ENCODE measurements at regions not wholly inside any gene's neighbourhood (a gene's known extent, or its start where the extent isn't known, plus 50 kb on each side); places are given as distances from the start of the nearest gene placed in this dataset.

GRCh38 chr4:142983589-142983988, 137.5 kb upstream of the INPP4B start:
- TF ChIP-seq, protein P1, sequence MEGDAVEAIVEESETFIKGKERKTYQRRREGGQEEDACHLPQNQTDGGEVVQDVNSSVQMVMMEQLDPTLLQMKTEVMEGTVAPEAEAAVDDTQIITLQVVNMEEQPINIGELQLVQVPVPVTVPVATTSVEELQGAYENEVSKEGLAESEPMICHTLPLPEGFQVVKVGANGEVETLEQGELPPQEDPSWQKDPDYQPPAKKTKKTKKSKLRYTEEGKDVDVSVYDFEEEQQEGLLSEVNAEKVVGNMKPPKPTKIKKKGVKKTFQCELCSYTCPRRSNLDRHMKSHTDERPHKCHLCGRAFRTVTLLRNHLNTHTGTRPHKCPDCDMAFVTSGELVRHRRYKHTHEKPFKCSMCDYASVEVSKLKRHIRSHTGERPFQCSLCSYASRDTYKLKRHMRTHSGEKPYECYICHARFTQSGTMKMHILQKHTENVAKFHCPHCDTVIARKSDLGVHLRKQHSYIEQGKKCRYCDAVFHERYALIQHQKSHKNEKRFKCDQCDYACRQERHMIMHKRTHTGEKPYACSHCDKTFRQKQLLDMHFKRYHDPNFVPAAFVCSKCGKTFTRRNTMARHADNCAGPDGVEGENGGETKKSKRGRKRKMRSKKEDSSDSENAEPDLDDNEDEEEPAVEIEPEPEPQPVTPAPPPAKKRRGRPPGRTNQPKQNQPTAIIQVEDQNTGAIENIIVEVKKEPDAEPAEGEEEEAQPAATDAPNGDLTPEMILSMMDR (conservative IDR thresholded peaks at IDR 0.05), result no peak
- DNase-seq (ENCODE audit: low read depth, low spot score), result no peak
- Mint-ChIP-seq H3K4me3 (no peak overlapping the region), H3K27me3 (ENCODE audit: low read depth) (no peaks in the 10 kb centered on the region), H3K36me3 (ENCODE audit: low read depth) (no peaks in the 10 kb centered on the region), H3K9me3 (no peaks in the 10 kb centered on the region), H3K27ac (ENCODE audit: unreplicated experiment) (no peak overlapping the region), H3K4me1 (peaks cover 12% of the 10 kb centered on the region)

GRCh38 chr4:142984871-142985585, 138.9 kb upstream of the INPP4B start:
- H3K4me1 Mint-ChIP-seq, result peaks cover 12% of the 10 kb centered on the region
- no peaks in the 10 kb centered on the region for H3K36me3 Mint-ChIP-seq (ENCODE audit: low read depth)
- no peak for DNase-seq (ENCODE audit: low read depth, low spot score)
- no peaks in the 10 kb centered on the region for H3K9me3 Mint-ChIP-seq
- H3K4me3 Mint-ChIP-seq, result no peak overlapping the region
- H3K27me3 Mint-ChIP-seq (ENCODE audit: low read depth), result no peaks in the 10 kb centered on the region
- TF ChIP-seq, protein P1 (conservative IDR thresholded peaks at IDR 0.05), result peak; percentile 55
- no peak overlapping the region for H3K27ac Mint-ChIP-seq (ENCODE audit: unreplicated experiment)

GRCh38 chr4:143016171-143016570, 168.5 kb upstream of the USP38 start:
- peaks cover 3% of the 10 kb centered on the region for H3K36me3 Mint-ChIP-seq (ENCODE audit: low read depth)

DNA sequence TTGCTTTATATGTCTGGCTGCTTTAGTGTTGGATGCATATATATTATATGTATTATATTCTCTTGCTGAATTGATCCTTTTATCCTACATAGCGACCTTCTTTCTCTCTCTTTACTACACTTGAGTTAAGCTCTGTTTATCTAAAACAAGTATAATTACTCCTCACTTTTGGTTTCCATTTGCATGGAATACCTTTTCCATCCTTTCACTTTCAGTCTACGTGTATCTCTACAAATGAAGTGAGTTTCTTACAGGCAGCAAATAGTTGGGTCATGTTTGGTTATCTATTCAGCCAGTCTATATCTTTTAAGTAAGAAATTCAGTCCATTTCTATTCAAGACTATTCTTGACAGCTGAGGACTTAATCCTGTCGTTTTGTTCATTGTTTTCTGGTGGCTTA, 167.5 kb upstream of the USP38 start:
- H3K36me3 Mint-ChIP-seq (ENCODE audit: low read depth), result peaks cover 3% of the 10 kb centered on the region
- TF ChIP-seq, protein P1 (conservative IDR thresholded peaks at IDR 0.05), result no peak
- no peak overlapping the region for H3K4me3 Mint-ChIP-seq
- H3K27ac Mint-ChIP-seq (ENCODE audit: unreplicated experiment), result no peak overlapping the region
- DNase-seq (ENCODE audit: low read depth, low spot score), result no peak
- H3K4me1 Mint-ChIP-seq, result peaks cover 9% of the 10 kb centered on the region
- peaks cover 10% of the 10 kb centered on the region for H3K9me3 Mint-ChIP-seq
- no peaks in the 10 kb centered on the region for H3K27me3 Mint-ChIP-seq (ENCODE audit: low read depth)

More at GRCh38 chr4:143016171-143016570, 168.5 kb upstream of the USP38 start:
- Mint-ChIP-seq H3K4me3 (no peak overlapping the region), H3K27ac (ENCODE audit: unreplicated experiment) (no peak overlapping the region), H3K9me3 (peaks cover 10% of the 10 kb centered on the region), H3K4me1 (peaks cover 9% of the 10 kb centered on the region), H3K27me3 (ENCODE audit: low read depth) (no peaks in the 10 kb centered on the region)
- DNase-seq (ENCODE audit: low read depth, low spot score), result no peak
- TF ChIP-seq, protein P1 (conservative IDR thresholded peaks at IDR 0.05), result no peak

GRCh38 chr4:143019351-143019750, 165.4 kb upstream of the USP38 start:
- H3K4me3 Mint-ChIP-seq, result no peak overlapping the region
- peaks cover 7% of the 10 kb centered on the region for H3K9me3 Mint-ChIP-seq
- TF ChIP-seq, protein P1 (conservative IDR thresholded peaks at IDR 0.05), result no peak
- no peaks in the 10 kb centered on the region for H3K36me3 Mint-ChIP-seq (ENCODE audit: low read depth)
- DNase-seq (ENCODE audit: low read depth, low spot score), result no peak
- H3K4me1 Mint-ChIP-seq, result peaks cover 9% of the 10 kb centered on the region
- no peak overlapping the region for H3K27ac Mint-ChIP-seq (ENCODE audit: unreplicated experiment)
- no peaks in the 10 kb centered on the region for H3K27me3 Mint-ChIP-seq (ENCODE audit: low read depth)

Measured in neural crest cell (in vitro differentiated cells).